Ishikawa (cell line): ENCODE measurements at regions not wholly inside any gene's neighbourhood (a gene's known extent, or its start where the extent isn't known, plus 50 kb on each side); places are given as distances from the start of the nearest gene placed in this dataset.

ENCODE experiments used
- CEBPB ChIP-seq: IDR thresholded peaks from 2 replicates; pipeline ENCODE4 v1.6.1; 2012
- CREB1 ChIP-seq: IDR thresholded peaks from 2 replicates; pipeline ENCODE4 v1.6.1; 2012; ENCODE audit warnings: low read depth
- EGR1 ChIP-seq: IDR thresholded peaks from 2 replicates; pipeline ENCODE4 v1.6.1; 2012
- EP300 ChIP-seq: IDR thresholded peaks from 2 replicates; pipeline ENCODE4 v1.6.1; 2012; ENCODE audit warnings: borderline replicate concordance
- FOXM1 ChIP-seq: IDR thresholded peaks from 2 replicates; pipeline ENCODE4 v1.6.1; 2012; ENCODE audit warnings: low read depth, borderline replicate concordance
- MAX ChIP-seq: IDR thresholded peaks from 2 replicates; pipeline ENCODE4 v1.6.1; 2012
- NFIC ChIP-seq: IDR thresholded peaks from 2 replicates; pipeline ENCODE4 v1.6.1; 2012
- RAD21 ChIP-seq: IDR thresholded peaks from 2 replicates; pipeline ENCODE4 v1.6.1; 2012; ENCODE audit warnings: low read depth
- REST ChIP-seq: IDR thresholded peaks from 2 replicates; pipeline ENCODE4 v1.6.1; 2012; ENCODE audit warnings: low read depth, mild to moderate bottlenecking
- TAF1 ChIP-seq: IDR thresholded peaks from 2 replicates; pipeline ENCODE4 v1.6.1; 2012; ENCODE audit warnings: low read depth, mild to moderate bottlenecking
- TCF12 ChIP-seq: IDR thresholded peaks from 2 replicates; pipeline ENCODE4 v1.6.1; 2012; ENCODE audit warnings: low read depth
- TEAD4 ChIP-seq: IDR thresholded peaks from 2 replicates; pipeline ENCODE4 v1.6.1; 2012
- YY1 ChIP-seq: IDR thresholded peaks from 2 replicates; pipeline ENCODE4 v1.6.1; 2012; ENCODE audit warnings: low read depth
- ZBTB7A ChIP-seq: IDR thresholded peaks from 2 replicates; pipeline ENCODE4 v1.6.1; 2012; ENCODE audit warnings: low read depth
- TF ChIP-seq, protein P1 (sequence below): IDR thresholded peaks from 2 replicates; pipeline ENCODE4 v1.6.1; 2012

DNA sequence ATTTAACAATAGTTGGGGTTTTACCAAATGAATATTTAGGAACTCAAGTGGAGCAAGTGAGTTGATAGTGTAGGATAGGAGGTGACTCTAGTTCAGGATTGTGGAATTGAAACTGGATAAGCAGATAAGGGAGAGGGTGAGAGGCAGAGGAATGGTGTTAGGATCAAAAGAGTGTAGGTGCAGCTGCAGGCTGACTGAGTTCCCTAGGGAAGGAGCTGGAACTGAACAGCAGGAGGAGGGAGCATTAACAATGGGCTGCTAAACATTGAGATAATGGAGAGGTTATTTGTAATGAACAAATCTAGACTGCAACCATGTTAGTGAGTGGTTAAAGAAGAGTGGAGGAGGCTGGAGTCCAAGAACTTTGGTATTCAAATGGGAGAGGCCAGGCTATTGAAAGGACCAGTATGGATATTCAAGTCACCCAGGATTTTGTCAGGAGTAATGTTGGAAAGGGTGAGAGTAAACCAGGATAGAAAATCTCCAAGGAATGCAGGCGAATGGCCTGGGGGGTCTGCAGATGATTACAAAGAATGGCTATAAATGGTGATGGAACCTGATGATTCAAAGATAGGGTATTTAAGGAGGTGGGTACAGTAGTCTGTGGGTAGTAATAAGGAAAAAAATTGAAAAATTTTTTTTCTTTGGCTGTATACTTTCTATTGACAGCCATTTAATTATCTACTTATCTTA is 497.1 kb upstream of the TENM3 start:
- no peak for TF ChIP-seq TAF1
- no peak for TF ChIP-seq EGR1
- TF ChIP-seq EP300 = no peak
- TF ChIP-seq ZBTB7A = no peak
- no peak for TF ChIP-seq CREB1
- no peak for TF ChIP-seq MAX
- no peak for TF ChIP-seq REST
- no peak for TF ChIP-seq NFIC
- no peak for TF ChIP-seq TEAD4
- TF ChIP-seq, protein P1, sequence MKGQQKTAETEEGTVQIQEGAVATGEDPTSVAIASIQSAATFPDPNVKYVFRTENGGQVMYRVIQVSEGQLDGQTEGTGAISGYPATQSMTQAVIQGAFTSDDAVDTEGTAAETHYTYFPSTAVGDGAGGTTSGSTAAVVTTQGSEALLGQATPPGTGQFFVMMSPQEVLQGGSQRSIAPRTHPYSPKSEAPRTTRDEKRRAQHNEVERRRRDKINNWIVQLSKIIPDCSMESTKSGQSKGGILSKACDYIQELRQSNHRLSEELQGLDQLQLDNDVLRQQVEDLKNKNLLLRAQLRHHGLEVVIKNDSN = no peak
- no peak for TF ChIP-seq TCF12
- TF ChIP-seq FOXM1 = no peak
- TF ChIP-seq CEBPB = no peak
- TF ChIP-seq RAD21 = no peak
- no peak for TF ChIP-seq YY1

DNA sequence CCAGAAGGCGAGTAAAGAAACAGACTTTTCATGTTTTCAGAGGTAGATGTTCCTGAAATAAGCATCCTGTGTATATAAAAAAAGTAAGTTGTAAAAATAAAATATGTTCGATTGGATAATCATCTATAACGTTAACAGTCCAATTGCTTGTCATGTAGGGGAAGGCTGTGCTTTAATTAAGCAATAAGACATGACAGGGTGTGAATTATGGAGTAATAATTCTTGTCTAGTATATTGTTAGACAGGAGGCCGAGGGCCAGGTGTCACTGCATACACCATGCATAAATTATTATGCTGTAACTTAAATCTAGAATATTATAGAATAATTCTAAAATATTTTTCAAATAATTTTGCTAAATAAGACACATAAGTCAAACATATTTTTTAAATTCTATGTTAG is 494.6 kb upstream of the TENM3 start:
- no peak for TF ChIP-seq REST
- no peak for TF ChIP-seq ZBTB7A
- TF ChIP-seq NFIC = no peak
- TF ChIP-seq, protein P1 = no peak
- no peak for TF ChIP-seq EP300
- TF ChIP-seq CREB1 = no peak
- TF ChIP-seq RAD21 = no peak
- no peak for TF ChIP-seq TAF1
- no peak for TF ChIP-seq TEAD4
- TF ChIP-seq MAX = no peak
- no peak for TF ChIP-seq FOXM1
- no peak for TF ChIP-seq EGR1
- TF ChIP-seq YY1 = no peak
- no peak for TF ChIP-seq TCF12
- TF ChIP-seq CEBPB = no peak

GRCh38 chr4:181752516-181752915 is 490.7 kb upstream of the TENM3 start:
- TF ChIP-seq FOXM1 (no peak), RAD21 (no peak), CEBPB (no peak), TEAD4 (no peak), YY1 (no peak), ZBTB7A (no peak), REST (no peak), TAF1 (no peak)

- TF ChIP-seq, protein P1 = no peak
- TF ChIP-seq YY1 = no peak
Measured at GRCh38 chr4:181753207-181753606, 490.0 kb upstream of the TENM3 start.
